Erythroblast (primary cell): ENCODE measurements at regions not wholly inside any gene's neighbourhood (a gene's known extent, or its start where the extent isn't known, plus 50 kb on each side); places are given as distances from the start of the nearest gene placed in this dataset.

ENCODE experiments used
- GATA1 ChIP-seq: IDR thresholded peaks from 2 replicates; pipeline ENCODE4 v1.6.1; 2011; ENCODE audit warnings: low read depth, mild to moderate bottlenecking, control low read depth, low read length, moderate library complexity
- POLR2A ChIP-seq: IDR thresholded peaks from 2 replicates; pipeline ENCODE4 v1.6.1; 2011; ENCODE audit warnings: mild to moderate bottlenecking, low read length

DNA sequence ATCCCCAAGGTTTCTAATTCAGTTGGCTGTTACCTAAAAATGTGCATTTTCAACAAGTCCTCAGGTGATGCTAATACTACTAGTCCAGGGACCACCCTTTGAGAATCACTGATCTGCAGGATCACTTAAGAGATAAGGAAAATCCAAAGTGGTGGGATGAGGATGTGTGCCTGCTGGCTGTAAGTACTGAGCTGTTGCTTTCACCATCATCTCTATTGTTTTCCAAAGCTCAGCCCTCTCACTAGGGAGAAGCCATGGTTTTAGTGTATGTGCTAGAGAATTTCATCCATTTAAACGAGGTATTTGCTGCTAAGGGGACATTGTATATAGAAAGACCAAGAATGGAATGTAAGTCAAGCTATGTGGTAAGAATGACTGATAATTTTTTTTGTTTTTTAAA is 202.3 kb downstream of the KIF21A start:
- no peak for TF ChIP-seq POLR2A
- no peak for TF ChIP-seq GATA1
